GM12872 (cell line): ENCODE measurements at regions not wholly inside any gene's neighbourhood (a gene's known extent, or its start where the extent isn't known, plus 50 kb on each side); places are given as distances from the start of the nearest gene placed in this dataset.

ENCODE experiments used
- TF ChIP-seq, protein P1 (sequence below): IDR thresholded peaks from 3 replicates; pipeline ENCODE4 v1.5.1; 2011; ENCODE audit warnings: low read depth, mild to moderate bottlenecking, low read length, moderate library complexity; ENCODE audit not compliant: insufficient read depth

DNA sequence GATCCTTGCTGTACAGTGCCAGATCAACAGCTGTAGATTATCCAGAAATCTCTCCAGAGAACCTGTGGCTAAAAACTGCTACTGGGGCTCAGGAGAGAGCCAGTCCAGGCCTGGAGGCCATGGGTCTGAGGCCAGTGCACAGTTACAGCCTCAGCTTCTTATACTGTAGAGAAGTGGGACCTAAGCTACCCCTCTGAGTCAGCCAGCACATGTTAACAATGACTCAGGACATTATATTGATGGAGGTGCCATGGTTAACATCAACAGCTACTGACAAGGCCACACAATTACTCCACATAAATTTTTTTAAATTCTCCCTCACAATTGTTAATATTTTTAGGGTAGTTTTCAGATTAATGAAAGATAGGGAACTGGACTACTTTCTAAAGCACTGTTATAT, 138.5 kb downstream of the RBM26 start:
- TF ChIP-seq, protein P1, sequence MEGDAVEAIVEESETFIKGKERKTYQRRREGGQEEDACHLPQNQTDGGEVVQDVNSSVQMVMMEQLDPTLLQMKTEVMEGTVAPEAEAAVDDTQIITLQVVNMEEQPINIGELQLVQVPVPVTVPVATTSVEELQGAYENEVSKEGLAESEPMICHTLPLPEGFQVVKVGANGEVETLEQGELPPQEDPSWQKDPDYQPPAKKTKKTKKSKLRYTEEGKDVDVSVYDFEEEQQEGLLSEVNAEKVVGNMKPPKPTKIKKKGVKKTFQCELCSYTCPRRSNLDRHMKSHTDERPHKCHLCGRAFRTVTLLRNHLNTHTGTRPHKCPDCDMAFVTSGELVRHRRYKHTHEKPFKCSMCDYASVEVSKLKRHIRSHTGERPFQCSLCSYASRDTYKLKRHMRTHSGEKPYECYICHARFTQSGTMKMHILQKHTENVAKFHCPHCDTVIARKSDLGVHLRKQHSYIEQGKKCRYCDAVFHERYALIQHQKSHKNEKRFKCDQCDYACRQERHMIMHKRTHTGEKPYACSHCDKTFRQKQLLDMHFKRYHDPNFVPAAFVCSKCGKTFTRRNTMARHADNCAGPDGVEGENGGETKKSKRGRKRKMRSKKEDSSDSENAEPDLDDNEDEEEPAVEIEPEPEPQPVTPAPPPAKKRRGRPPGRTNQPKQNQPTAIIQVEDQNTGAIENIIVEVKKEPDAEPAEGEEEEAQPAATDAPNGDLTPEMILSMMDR, result no peak

DNA sequence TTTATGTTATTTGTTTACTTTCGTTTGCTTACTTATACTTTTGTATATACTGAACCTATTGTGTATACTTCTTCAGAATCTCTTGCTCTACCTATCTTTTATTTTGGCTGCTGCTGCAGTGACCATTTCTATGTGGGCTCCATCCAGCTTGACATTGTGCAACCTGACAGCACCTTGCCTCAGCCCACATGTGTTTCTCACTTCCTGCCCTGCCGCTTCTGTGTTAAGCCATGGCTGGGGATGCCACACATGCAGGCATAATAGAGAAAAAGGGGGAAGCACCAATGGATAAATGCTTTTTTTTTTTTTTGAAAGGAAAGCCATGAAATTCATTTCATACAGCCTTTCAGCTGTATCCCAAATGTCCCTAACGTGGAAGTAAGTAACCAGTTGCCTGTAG, 147.6 kb downstream of the RBM26 start:
- TF ChIP-seq, protein P1, result no peak

DNA sequence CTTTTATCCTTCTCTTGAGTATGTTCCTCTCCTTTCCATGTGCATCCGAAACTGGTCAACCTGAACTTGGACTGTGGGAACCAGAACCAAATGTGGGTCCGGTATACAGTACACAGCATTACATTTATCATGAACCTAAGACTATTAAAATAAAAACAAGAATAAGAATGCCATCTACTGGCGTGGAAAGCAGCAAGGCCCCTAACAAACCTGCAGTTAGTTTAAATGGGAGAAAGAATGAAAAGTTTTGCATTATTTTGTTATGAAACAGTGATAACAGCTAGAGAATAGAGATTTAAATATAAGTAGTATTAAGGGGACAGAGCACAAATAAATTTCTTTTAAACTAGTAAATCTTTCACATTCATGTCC, 159.5 kb downstream of the RBM26 start:
- TF ChIP-seq, protein P1, result 0 out of 3 replicates have a peak, but pooled peaks have one; percentile 23

DNA sequence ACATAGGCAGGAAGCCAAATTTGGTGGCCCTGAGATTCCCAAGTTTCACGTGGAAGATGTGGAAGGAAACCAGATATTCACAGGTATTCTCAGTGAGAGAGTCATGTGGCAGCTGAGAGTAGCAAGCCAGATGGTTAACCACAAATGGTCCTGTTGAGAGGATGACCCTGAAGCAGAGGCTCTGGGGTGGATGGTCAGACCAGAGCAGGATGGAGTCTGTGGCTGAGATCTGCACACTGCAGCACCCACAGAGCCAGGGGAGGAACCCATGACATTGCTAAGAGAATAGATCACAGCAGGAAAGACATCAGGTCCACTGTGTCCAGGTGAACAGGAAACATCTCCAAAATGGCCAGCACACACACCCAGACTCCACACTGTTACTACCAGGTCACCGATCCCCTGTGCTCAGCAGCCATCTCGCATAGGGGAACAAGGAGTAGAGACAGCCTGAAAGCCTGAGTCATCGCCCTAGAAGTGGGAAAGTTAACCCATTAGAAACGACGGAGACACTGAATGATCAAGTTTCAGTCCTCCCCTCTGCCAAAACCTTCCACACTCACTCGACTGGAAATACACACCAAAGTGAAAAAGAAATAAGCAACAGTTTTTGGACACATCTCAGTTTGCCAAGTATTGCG, 160.0 kb downstream of the RBM26 start:
- TF ChIP-seq, protein P1, result no peak

DNA sequence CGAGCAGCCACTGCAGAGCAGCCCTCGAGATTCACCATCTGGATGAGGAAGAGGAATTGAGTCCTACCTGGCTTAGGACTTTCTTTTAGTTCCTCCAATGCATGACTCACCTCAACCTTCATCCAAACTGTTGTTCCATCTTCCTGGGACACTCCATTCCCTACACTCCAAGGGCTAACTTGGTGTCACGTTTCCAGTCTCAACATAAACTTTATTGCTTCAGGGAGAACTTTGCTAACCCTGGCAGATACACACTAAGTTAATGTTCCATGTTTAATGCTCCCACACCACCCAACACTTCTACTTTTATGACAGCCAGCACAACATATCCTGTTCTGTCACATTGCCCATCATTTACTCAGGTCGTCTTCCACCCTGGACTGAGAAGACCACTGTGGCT, 164.4 kb downstream of the RBM26 start:
- TF ChIP-seq, protein P1, result no peak

DNA sequence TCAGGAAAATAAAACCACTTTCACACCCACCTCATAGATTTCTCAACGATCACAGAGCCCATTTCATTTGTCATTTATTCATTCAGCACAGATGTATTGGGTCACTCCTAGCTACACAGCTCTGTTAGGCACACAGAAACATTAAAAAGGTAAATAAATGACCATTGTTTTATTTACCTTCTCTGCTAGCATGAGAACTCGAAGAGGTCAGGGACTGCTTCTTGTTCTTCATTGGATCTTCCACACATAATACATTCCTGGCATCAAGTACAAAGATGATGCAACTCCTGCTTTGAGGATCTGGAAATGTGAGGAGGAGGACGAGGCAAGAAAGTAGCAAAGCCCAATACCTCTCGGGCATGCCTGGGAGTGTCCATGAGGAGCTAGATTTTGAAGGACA, 168.1 kb downstream of the RBM26 start:
- TF ChIP-seq, protein P1, result no peak

DNA sequence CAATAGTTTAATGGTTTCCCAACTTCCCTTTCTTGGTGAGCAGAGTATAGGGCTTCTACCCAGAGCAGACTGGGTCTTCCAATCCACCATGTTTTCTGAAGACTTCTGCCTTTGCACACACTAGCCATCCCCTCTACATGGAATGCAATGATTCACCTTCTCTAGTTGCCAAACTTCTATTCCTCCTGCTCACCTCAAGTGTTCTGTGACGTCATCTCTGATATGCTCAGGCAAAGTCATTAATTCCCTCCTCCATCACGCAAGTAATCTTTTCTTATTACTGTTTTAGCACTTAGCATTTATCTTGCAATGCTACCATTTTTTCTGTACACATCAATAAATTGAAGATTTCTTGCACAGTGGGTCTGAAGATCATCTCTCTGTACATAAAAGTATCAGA, 174.2 kb downstream of the RBM26 start:
- TF ChIP-seq, protein P1, result no peak
